ENCODE measurements at regions not wholly inside any gene's neighbourhood (a gene's known extent, or its start where the extent isn't known, plus 50 kb on each side); places are given as distances from the start of the nearest gene placed in this dataset.

DNA sequence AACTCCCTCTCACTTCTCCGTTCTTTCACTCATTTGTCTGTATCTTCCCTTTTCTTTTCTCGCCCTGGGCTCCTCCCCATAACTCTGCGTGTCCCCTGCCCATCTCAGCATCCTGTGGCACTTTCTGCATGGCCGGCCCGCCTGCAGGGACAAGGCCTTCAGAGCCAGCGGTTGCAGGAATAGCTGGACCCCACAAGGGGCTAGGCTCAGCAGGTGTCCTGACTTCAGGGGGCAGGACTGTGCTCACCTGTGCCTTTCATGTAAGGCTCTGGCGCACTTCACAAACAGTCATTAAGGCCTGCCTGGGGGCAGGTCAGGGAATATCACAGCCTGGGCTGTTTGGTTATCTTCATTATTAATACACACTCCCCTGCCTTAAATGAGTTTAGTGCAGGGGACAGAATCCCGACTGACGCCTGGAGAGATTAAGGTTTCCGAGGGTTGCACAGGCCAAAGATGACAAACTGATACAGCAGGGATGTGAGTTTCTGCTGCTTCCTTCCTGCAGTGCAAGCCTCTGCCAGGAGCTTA is 768.8 kb upstream of the TBX3 start (continued):
- TF ChIP-seq KDM1A (IDR thresholded peaks at IDR 0.05; ENCODE audit: borderline replicate concordance, low read length) (no peak), HDAC2 (IDR thresholded peaks at IDR 0.05; ENCODE audit: borderline replicate concordance in 1 of 2, low read depth in 2 of 2, low read length in 2 of 2) (no peak), YY1 (IDR thresholded peaks at IDR 0.05; ENCODE audit: low read depth, low read length) (no peak), TAF1 (IDR thresholded peaks at IDR 0.05; ENCODE audit: low read depth, low read length) (no peak), POLR2AphosphoS5 (IDR thresholded peaks at IDR 0.05; ENCODE audit: low read depth, low read length) (no peak)
- TF ChIP-seq, protein P1, sequence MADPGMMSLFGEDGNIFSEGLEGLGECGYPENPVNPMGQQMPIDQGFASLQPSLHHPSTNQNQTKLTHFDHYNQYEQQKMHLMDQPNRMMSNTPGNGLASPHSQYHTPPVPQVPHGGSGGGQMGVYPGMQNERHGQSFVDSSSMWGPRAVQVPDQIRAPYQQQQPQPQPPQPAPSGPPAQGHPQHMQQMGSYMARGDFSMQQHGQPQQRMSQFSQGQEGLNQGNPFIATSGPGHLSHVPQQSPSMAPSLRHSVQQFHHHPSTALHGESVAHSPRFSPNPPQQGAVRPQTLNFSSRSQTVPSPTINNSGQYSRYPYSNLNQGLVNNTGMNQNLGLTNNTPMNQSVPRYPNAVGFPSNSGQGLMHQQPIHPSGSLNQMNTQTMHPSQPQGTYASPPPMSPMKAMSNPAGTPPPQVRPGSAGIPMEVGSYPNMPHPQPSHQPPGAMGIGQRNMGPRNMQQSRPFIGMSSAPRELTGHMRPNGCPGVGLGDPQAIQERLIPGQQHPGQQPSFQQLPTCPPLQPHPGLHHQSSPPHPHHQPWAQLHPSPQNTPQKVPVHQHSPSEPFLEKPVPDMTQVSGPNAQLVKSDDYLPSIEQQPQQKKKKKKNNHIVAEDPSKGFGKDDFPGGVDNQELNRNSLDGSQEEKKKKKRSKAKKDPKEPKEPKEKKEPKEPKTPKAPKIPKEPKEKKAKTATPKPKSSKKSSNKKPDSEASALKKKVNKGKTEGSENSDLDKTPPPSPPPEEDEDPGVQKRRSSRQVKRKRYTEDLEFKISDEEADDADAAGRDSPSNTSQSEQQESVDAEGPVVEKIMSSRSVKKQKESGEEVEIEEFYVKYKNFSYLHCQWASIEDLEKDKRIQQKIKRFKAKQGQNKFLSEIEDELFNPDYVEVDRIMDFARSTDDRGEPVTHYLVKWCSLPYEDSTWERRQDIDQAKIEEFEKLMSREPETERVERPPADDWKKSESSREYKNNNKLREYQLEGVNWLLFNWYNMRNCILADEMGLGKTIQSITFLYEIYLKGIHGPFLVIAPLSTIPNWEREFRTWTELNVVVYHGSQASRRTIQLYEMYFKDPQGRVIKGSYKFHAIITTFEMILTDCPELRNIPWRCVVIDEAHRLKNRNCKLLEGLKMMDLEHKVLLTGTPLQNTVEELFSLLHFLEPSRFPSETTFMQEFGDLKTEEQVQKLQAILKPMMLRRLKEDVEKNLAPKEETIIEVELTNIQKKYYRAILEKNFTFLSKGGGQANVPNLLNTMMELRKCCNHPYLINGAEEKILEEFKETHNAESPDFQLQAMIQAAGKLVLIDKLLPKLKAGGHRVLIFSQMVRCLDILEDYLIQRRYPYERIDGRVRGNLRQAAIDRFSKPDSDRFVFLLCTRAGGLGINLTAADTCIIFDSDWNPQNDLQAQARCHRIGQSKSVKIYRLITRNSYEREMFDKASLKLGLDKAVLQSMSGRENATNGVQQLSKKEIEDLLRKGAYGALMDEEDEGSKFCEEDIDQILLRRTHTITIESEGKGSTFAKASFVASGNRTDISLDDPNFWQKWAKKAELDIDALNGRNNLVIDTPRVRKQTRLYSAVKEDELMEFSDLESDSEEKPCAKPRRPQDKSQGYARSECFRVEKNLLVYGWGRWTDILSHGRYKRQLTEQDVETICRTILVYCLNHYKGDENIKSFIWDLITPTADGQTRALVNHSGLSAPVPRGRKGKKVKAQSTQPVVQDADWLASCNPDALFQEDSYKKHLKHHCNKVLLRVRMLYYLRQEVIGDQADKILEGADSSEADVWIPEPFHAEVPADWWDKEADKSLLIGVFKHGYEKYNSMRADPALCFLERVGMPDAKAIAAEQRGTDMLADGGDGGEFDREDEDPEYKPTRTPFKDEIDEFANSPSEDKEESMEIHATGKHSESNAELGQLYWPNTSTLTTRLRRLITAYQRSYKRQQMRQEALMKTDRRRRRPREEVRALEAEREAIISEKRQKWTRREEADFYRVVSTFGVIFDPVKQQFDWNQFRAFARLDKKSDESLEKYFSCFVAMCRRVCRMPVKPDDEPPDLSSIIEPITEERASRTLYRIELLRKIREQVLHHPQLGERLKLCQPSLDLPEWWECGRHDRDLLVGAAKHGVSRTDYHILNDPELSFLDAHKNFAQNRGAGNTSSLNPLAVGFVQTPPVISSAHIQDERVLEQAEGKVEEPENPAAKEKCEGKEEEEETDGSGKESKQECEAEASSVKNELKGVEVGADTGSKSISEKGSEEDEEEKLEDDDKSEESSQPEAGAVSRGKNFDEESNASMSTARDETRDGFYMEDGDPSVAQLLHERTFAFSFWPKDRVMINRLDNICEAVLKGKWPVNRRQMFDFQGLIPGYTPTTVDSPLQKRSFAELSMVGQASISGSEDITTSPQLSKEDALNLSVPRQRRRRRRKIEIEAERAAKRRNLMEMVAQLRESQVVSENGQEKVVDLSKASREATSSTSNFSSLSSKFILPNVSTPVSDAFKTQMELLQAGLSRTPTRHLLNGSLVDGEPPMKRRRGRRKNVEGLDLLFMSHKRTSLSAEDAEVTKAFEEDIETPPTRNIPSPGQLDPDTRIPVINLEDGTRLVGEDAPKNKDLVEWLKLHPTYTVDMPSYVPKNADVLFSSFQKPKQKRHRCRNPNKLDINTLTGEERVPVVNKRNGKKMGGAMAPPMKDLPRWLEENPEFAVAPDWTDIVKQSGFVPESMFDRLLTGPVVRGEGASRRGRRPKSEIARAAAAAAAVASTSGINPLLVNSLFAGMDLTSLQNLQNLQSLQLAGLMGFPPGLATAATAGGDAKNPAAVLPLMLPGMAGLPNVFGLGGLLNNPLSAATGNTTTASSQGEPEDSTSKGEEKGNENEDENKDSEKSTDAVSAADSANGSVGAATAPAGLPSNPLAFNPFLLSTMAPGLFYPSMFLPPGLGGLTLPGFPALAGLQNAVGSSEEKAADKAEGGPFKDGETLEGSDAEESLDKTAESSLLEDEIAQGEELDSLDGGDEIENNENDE (IDR thresholded peaks at IDR 0.05; ENCODE audit: insufficient replicate concordance, low read length) = no peak
- TF ChIP-seq, protein P2, sequence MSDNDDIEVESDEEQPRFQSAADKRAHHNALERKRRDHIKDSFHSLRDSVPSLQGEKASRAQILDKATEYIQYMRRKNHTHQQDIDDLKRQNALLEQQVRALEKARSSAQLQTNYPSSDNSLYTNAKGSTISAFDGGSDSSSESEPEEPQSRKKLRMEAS (IDR thresholded peaks at IDR 0.05) = no peak

All from H1 (cell line).